ENCODE measurements at regions not wholly inside any gene's neighbourhood (a gene's known extent, or its start where the extent isn't known, plus 50 kb on each side); places are given as distances from the start of the nearest gene placed in this dataset.

DNA sequence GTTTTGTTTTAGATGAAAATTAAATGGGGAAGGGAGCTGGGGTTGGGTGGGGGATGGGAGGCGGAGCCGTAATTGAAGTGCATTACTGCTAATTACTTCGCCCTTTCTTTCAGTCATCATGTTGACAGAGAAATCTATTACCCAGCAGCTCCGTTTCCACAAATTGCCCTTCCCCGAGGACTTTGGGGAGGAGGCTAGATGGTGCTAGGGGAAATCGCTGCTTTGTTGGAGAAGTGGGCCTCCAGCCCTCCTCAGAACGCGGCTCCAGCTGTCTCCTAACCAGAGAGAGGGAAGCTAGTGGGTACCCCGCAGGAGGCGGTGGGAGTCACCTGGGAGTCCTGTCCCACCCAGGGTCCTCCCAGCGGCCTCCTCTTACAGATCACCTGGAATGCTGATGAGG lies 130.9 kb upstream of the MYCN start:
- DNase-seq (ENCODE audit: low read depth), result no peak
- TF ChIP-seq, protein P1, sequence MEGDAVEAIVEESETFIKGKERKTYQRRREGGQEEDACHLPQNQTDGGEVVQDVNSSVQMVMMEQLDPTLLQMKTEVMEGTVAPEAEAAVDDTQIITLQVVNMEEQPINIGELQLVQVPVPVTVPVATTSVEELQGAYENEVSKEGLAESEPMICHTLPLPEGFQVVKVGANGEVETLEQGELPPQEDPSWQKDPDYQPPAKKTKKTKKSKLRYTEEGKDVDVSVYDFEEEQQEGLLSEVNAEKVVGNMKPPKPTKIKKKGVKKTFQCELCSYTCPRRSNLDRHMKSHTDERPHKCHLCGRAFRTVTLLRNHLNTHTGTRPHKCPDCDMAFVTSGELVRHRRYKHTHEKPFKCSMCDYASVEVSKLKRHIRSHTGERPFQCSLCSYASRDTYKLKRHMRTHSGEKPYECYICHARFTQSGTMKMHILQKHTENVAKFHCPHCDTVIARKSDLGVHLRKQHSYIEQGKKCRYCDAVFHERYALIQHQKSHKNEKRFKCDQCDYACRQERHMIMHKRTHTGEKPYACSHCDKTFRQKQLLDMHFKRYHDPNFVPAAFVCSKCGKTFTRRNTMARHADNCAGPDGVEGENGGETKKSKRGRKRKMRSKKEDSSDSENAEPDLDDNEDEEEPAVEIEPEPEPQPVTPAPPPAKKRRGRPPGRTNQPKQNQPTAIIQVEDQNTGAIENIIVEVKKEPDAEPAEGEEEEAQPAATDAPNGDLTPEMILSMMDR (IDR thresholded peaks at IDR 0.05; ENCODE audit: control insufficient read depth, insufficient read depth, low read depth, low read length, missing control alignments), result no peak

DNA sequence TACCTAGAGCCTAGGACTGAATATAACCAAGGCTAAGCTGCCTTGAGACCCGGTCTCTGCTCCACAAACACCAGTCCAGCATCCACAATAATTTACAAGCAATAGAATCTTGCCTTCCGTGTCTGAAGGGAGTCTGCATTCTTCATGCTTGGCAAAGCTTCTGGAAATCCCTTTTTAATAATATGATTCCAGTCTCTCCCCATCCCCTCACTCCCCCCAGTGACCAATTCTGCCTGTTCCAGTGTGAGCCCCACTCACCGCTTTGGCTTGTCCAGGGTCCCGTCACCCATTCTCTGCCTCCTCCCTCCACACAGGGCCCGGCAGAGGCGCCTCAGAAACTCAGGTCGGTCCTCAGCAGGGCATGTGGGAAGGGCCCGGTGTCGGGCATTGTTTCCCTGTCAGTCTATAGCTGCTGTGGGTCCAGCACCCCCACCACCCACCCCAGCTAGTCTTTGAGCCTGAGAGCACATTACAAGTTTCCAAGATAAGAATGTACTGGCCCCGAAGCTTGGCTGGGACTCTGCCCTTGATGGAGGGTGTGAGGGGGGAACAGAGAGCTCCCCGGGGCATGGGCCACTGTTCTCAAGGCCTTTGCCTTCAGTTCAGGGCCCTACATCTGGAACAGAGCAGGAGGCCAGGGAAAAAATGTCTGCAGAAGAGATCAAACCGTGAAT lies 129.7 kb upstream of the MYCN start:
- no peak for DNase-seq (ENCODE audit: low read depth)
- TF ChIP-seq, protein P1 (IDR thresholded peaks at IDR 0.05; ENCODE audit: control insufficient read depth, insufficient read depth, low read depth, low read length, missing control alignments), result no peak
- H3K4me3 ChIP-seq (ENCODE audit: control insufficient read depth, low read depth, low read length), result no peak overlapping the region

More for the DNA sequence above, 130.9 kb upstream of the MYCN start:
- no peak overlapping the region for H3K4me3 ChIP-seq (ENCODE audit: control insufficient read depth, low read depth, low read length)

DNA sequence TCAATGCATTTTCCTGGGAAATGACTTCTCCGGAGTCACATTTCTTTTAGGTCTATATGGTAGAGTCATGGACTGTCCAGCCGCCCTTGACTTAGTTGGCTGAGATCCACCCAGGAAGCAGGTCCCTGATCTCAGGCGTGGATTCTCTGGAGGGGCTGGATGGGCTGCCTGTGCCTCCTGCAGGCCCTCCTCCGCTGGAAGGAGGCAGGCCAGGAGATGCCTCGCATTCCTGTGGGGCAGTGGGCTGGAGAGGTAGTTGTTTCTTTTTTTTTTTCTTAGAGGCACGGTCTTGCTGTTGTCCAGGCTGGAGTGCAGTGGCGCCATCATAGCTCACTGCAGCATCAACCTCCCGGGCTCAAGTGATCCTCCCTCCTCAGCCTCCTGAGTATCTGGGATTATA lies 129.0 kb upstream of the MYCN start:
- no peak for DNase-seq (ENCODE audit: low read depth)
- TF ChIP-seq, protein P1 (IDR thresholded peaks at IDR 0.05; ENCODE audit: control insufficient read depth, insufficient read depth, low read depth, low read length, missing control alignments), result no peak

DNA sequence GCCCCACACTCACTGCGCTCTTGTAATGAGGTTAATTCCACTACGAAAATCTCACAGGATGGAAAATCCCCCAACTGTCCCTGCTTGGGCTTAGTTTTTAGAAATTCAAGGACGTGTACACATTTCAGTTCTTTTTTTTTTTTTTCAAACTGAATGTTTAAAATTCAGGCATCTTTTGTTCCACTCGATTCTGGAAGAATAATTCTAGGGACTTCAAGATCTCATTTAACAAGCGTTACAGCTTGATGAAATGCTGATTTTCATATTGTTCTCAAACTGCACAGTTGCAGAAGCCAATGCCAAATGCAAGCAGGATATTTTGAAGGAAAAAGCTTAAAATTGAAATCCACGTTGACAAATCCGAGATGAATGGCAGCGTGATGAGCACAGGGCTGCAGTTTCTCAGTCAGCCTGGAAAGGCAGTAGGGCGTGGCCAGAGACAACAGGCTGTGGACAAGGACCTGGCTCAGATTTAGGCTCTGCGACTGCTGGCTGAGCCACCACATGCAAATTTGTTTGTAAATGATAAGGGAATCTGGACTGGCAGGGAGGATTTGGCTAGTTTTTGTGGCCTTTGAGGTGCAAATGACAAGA lies 128.1 kb upstream of the MYCN start:
- no peak overlapping the region for H3K4me3 ChIP-seq (ENCODE audit: control insufficient read depth, low read depth, low read length)
- no peak for DNase-seq (ENCODE audit: low read depth)
- TF ChIP-seq, protein P1 (IDR thresholded peaks at IDR 0.05; ENCODE audit: control insufficient read depth, insufficient read depth, low read depth, low read length, missing control alignments), result no peak

More for the DNA sequence above, 129.0 kb upstream of the MYCN start:
- H3K4me3 ChIP-seq (ENCODE audit: control insufficient read depth, low read depth, low read length), result no peak overlapping the region

DNA sequence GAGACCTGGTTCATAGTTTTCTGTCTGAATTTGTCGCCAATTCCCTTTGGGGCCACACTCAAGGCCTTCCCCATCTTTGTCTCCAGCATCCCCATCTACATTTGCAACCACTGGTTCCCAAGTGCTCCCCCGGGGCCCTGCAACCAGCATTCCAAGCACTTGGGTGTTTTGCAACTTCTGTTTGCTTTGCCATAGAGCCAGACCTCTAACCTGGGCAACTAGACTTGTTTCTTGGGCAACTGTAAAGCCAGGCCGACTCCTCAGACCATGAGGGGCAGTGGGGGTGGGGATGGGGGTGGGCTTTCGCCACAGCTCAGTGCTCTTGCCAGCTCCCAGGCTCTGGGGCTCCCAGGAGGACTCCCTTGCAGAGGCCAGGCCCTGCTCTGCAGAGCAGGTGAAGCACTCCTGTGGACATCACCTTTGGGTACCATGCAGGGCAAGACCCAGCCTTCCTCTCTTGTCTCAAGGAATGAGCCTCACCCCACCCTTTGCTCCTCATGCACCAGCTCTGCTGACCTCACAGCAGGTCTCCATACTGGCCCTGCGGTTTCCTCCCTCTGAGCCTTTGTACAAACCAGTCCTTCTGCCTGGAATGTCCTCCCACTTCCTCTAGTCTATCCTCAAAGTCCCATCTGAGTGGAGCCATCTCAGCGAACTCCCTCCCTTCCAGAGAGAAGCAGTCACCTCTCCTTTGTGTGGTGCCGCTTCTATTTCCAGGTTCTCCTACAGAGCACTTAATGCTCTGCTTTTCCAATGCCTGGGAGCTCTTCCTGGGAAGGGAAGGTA lies 126.7 kb upstream of the MYCN start:
- H3K4me3 ChIP-seq (ENCODE audit: control insufficient read depth, low read depth, low read length), result no peak overlapping the region
- TF ChIP-seq, protein P1 (IDR thresholded peaks at IDR 0.05; ENCODE audit: control insufficient read depth, insufficient read depth, low read depth, low read length, missing control alignments), result no peak
- no peak for DNase-seq (ENCODE audit: low read depth)

DNA sequence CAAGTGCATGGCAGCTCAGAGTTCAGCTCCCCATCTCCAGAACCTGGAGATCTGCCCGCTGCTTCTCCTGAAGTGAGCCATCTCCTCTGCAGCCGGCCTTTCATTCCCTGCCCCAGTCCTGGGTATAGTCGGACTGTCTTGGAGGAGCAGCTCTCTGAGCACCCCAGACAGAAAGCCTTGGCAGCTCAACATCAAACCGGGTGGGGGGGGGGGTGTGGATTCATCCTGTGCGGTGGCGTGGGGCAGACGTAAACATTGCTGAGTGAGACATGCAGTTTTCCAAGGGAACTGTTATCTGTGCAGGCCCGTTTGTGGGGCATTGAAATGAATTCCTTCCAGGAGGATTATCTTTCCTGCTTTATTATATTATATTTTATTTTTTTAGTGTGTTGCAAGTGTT lies 125.9 kb upstream of the MYCN start:
- TF ChIP-seq, protein P1 (IDR thresholded peaks at IDR 0.05; ENCODE audit: control insufficient read depth, insufficient read depth, low read depth, low read length, missing control alignments), result no peak
- DNase-seq (ENCODE audit: low read depth), result no peak
- no peak overlapping the region for H3K4me3 ChIP-seq (ENCODE audit: control insufficient read depth, low read depth, low read length)

Data from AG09309 (cell line).